Pulmonary artery endothelial cell (primary cell): ENCODE measurements at regions not wholly inside any gene's neighbourhood (a gene's known extent, or its start where the extent isn't known, plus 50 kb on each side); places are given as distances from the start of the nearest gene placed in this dataset.
A peak's percentile ranks its signal among the peaks of the same experiment; 100 is the strongest.

Experiments used
- DNase-seq: peaks from one replicate; pipeline ENCODE4 v3.0.0-alpha.2; 2011; ENCODE audit warnings: low read depth, low spot score

GRCh38 chr9:13411791-13412190 is 132.3 kb upstream of the MPDZ start:
- no peak for DNase-seq

- DNase-seq, result peak; percentile 11
Measured at GRCh38 chr9:13410566-13411031, 131.1 kb upstream of the MPDZ start.

GRCh38 chr9:13397661-13398060 is 118.2 kb upstream of the MPDZ start:
- no peak for DNase-seq

GRCh38 chr9:13397220-13397619 is 117.7 kb upstream of the MPDZ start:
- DNase-seq, result no peak

- DNase-seq, result no peak
Measured at GRCh38 chr9:13396418-13396817, 116.9 kb upstream of the MPDZ start.

- DNase-seq, result no peak
Measured at GRCh38 chr9:13395156-13395555, 115.7 kb upstream of the MPDZ start.

- no peak for DNase-seq
Measured at GRCh38 chr9:13388157-13388556, 108.7 kb upstream of the MPDZ start.

- no peak for DNase-seq
Measured at GRCh38 chr9:13387734-13388067, 108.2 kb upstream of the MPDZ start.

GRCh38 chr9:13386935-13387733 is 107.6 kb upstream of the MPDZ start:
- DNase-seq, result no peak

GRCh38 chr9:13386316-13386715 is 106.8 kb upstream of the MPDZ start:
- DNase-seq, result no peak

- no peak for DNase-seq
Measured at GRCh38 chr9:13383855-13384254, 104.4 kb upstream of the MPDZ start.

GRCh38 chr9:13383216-13383615 is 103.7 kb upstream of the MPDZ start:
- DNase-seq, result no peak

GRCh38 chr9:13382595-13382994 is 103.1 kb upstream of the MPDZ start:
- DNase-seq, result no peak

- no peak for DNase-seq
Measured at GRCh38 chr9:13380903-13381302, 101.4 kb upstream of the MPDZ start.

- DNase-seq, result no peak
Measured at GRCh38 chr9:13378154-13378553, 98.7 kb upstream of the MPDZ start.

GRCh38 chr9:13377171-13377925 is 97.9 kb upstream of the MPDZ start:
- DNase-seq, result no peak

GRCh38 chr9:13372510-13372909 is 93.0 kb upstream of the MPDZ start:
- no peak for DNase-seq

- no peak for DNase-seq
Measured at GRCh38 chr9:13369431-13369830, 89.9 kb upstream of the MPDZ start.

GRCh38 chr9:13367784-13368183 is 88.3 kb upstream of the MPDZ start:
- no peak for DNase-seq

GRCh38 chr9:13364271-13365000 is 84.9 kb upstream of the MPDZ start:
- no peak for DNase-seq

GRCh38 chr9:13361076-13361475 is 81.6 kb upstream of the MPDZ start:
- no peak for DNase-seq

- no peak for DNase-seq
Measured at GRCh38 chr9:13360188-13360587, 80.7 kb upstream of the MPDZ start.
